H1 (cell line): ENCODE measurements at regions not wholly inside any gene's neighbourhood (a gene's known extent, or its start where the extent isn't known, plus 50 kb on each side); places are given as distances from the start of the nearest gene placed in this dataset.

Experiments used
- CTCF ChIA-PET: fragments of 300-600 bp; sonication (Branson Sonifier 250); formaldehyde crosslinking; loops from one replicate; lab custom pipeline; 2021; ENCODE audit not compliant: partially characterized antibody; lab: Charles Lee
- POLR2A ChIA-PET: fragments of 300-600 bp; sonication (Branson Sonifier 250); formaldehyde crosslinking; loops from one replicate; lab custom pipeline; 2021; ENCODE audit warnings: inconsistent platforms; ENCODE audit not compliant: partially characterized antibody; lab: Charles Lee
- DNase-seq, 2 experiments: peaks; one replicate each; pipeline versions ENCODE4 v3.0.0 to v3.0.0-alpha.2; 2010 to 2022; ENCODE audit warnings: low spot score in 2 of 2, low read depth in 1 of 2, mixed read lengths in 1 of 2
- FAIRE-seq: peaks from 2 replicates; lab custom pipeline; 2011; peaks lifted over from hg19 to GRCh38; lab: Jason Lieb, UNC
- H2AFZ ChIP-seq: 2 replicates; pipeline ENCODE4 v1.8.1; 2012; ENCODE audit warnings: low read length, inconsistent platforms
- H2AK5ac ChIP-seq: 2 replicates; pipeline ENCODE4 v1.6.1; 2013; ENCODE audit warnings: low read depth, low read length
- H2BK120ac ChIP-seq: replicated peaks from 2 replicates; pipeline ENCODE3; 2013; ENCODE audit warnings: low read depth, low read length, inconsistent platforms
- H2BK12ac ChIP-seq: 2 replicates; pipeline ENCODE4 v1.6.1; 2013; ENCODE audit warnings: low read depth, low read length
- H2BK15ac ChIP-seq: 2 replicates; pipeline ENCODE4 v1.6.1; 2013; ENCODE audit warnings: low read length
- H2BK20ac ChIP-seq: 2 replicates; pipeline ENCODE4 v1.6.1; 2013; ENCODE audit warnings: low read length
- H2BK5ac ChIP-seq: 2 replicates; pipeline ENCODE4 v1.6.1; 2013; ENCODE audit warnings: low read depth, low read length
- H3K14ac ChIP-seq: 2 replicates; pipeline ENCODE4 v1.6.1; 2013; ENCODE audit warnings: inconsistent platforms; ENCODE audit not compliant: insufficient read length
- H3K18ac ChIP-seq: 2 replicates; pipeline ENCODE4 v1.6.1; 2013; ENCODE audit warnings: low read length; ENCODE audit errors: extremely low read depth
- H3K23ac ChIP-seq: 2 replicates; pipeline ENCODE4 v1.6.1; 2013; ENCODE audit warnings: inconsistent platforms; ENCODE audit not compliant: insufficient read length
- H3K23me2 ChIP-seq: 2 replicates; pipeline ENCODE4 v1.6.1; 2013; ENCODE audit warnings: low read depth, low read length
- H3K27ac ChIP-seq: 2 replicates; pipeline ENCODE4 v1.6.1; 2011; ENCODE audit warnings: low read depth, low read length, inconsistent platforms
- H3K27me3 ChIP-seq, 4 experiments: replicated peaks in 1 of 4; 1 replicate in 1 of 4; 2 replicates in 3 of 4; pipeline versions ENCODE4 v1.6.1 to v1.8.1; 2011 to 2013; ENCODE audit warnings: low read length in 3 of 4, mild to moderate bottlenecking in 3 of 4, inconsistent platforms in 2 of 4, mixed read lengths in 2 of 4, moderate library complexity in 1 of 4; ENCODE audit not compliant: control insufficient read depth in 3 of 4, insufficient read depth in 3 of 4; ENCODE audit errors: extremely low read depth in 1 of 4
- H3K36me3 ChIP-seq, 4 experiments: 2 replicates each; pipeline versions ENCODE4 v1.6.1 to v1.8.1; 2011 to 2013; ENCODE audit warnings: mild to moderate bottlenecking in 4 of 4, low read length in 3 of 4, moderate library complexity in 2 of 4, control low read depth in 1 of 4, inconsistent platforms in 1 of 4; ENCODE audit not compliant: insufficient read depth in 4 of 4, control insufficient read depth in 2 of 4
- H3K4ac ChIP-seq: replicated peaks from 2 replicates; pipeline ENCODE3; 2013; ENCODE audit warnings: low read length, low read depth, mixed read lengths, inconsistent platforms; ENCODE audit not compliant: insufficient read length
- H3K4me1 ChIP-seq, 4 experiments: replicated peaks in 1 of 4; 1 replicate in 1 of 4; 2 replicates in 3 of 4; pipeline versions ENCODE4 v1.6.1 to v1.8.1; 2011 to 2013; ENCODE audit warnings: low read length in 3 of 4, inconsistent platforms in 2 of 4, mixed read lengths in 1 of 4; ENCODE audit not compliant: insufficient read depth in 4 of 4, control insufficient read depth in 3 of 4
- H3K4me2 ChIP-seq, 2 experiments: 2 replicates each; pipeline versions ENCODE4 v1.6.1 to v1.8.1; 2011 to 2013; ENCODE audit warnings: low read depth in 2 of 2, low read length in 2 of 2, control low read depth in 1 of 2, inconsistent platforms in 1 of 2, mild to moderate bottlenecking in 1 of 2; ENCODE audit not compliant: insufficient read depth in 1 of 2
- H3K4me3 ChIP-seq, 4 experiments: fragments of 200-600, 300-600 bp in 1 of 4; sonication (generic), shearing (Covaris generic), sonication (Bioruptor Twin) in 1 of 4; 2 replicates each; pipeline versions ENCODE4 v1.5.1 to v1.8.1; 2011 to 2016; ENCODE audit warnings: low read length in 4 of 4, low read depth in 3 of 4, control low read depth in 2 of 4, inconsistent platforms in 2 of 4, mild to moderate bottlenecking in 2 of 4, mixed read lengths in 1 of 4, moderate library complexity in 1 of 4; ENCODE audit not compliant: insufficient read depth in 2 of 4; ENCODE audit errors: extremely low read depth in 1 of 4
- H3K56ac ChIP-seq: replicated peaks from 2 replicates; pipeline ENCODE3; 2013; ENCODE audit warnings: low read depth, mild to moderate bottlenecking, mixed read lengths, low read length, inconsistent platforms; ENCODE audit not compliant: insufficient read length
- H3K79me1 ChIP-seq: 2 replicates; pipeline ENCODE4 v1.6.1; 2013; ENCODE audit warnings: low read depth, low read length, control low read depth
- H3K79me2 ChIP-seq, 2 experiments: 2 replicates each; pipeline versions ENCODE4 v1.6.1 to v1.8.1; 2012 to 2013; ENCODE audit warnings: low read length in 2 of 2, mild to moderate bottlenecking in 2 of 2, inconsistent platforms in 1 of 2; ENCODE audit not compliant: insufficient read depth in 2 of 2, control insufficient read depth in 1 of 2
- H3K9ac ChIP-seq, 4 experiments: replicated peaks in 1 of 4; 1 replicate in 1 of 4; 2 replicates in 3 of 4; pipeline versions ENCODE4 v1.6.1 to v1.8.1; 2011 to 2013; ENCODE audit warnings: low read depth in 3 of 4, low read length in 3 of 4, control low read depth in 2 of 4, mild to moderate bottlenecking in 2 of 4, moderate library complexity in 2 of 4, inconsistent platforms in 1 of 4; ENCODE audit errors: extremely low read depth in 1 of 4
- H3K9me3 ChIP-seq, 2 experiments: 2 replicates each; pipeline versions ENCODE4 v1.6.1 to v1.8.1; 2012 to 2013; ENCODE audit warnings: mild to moderate bottlenecking in 2 of 2, moderate library complexity in 2 of 2, control low read depth in 1 of 2, inconsistent platforms in 1 of 2, low read depth in 1 of 2, low read length in 1 of 2, mixed read lengths in 1 of 2; ENCODE audit not compliant: insufficient read depth in 2 of 2
- H4K20me1 ChIP-seq, 2 experiments: replicated peaks in 1 of 2; 2 replicates each; pipeline versions ENCODE3 to v1.8.1; 2011 to 2013; ENCODE audit warnings: inconsistent platforms in 2 of 2, low read length in 2 of 2, mild to moderate bottlenecking in 1 of 2; ENCODE audit not compliant: insufficient read depth in 2 of 2, control insufficient read depth in 1 of 2
- H4K5ac ChIP-seq: 2 replicates; pipeline ENCODE4 v1.6.1; 2013; ENCODE audit warnings: low read length, low read depth, mixed read lengths, inconsistent platforms; ENCODE audit not compliant: insufficient read length
- H4K8ac ChIP-seq: 2 replicates; pipeline ENCODE4 v1.8.0; 2013; ENCODE audit warnings: mild to moderate bottlenecking, moderate library complexity, low read length, inconsistent platforms; ENCODE audit not compliant: insufficient read depth; ENCODE audit errors: extremely low read depth
- H4K91ac ChIP-seq: replicated peaks from 2 replicates; pipeline ENCODE3; 2013; ENCODE audit warnings: low read length, mixed read lengths, inconsistent platforms; ENCODE audit not compliant: insufficient read length
- ASH2L ChIP-seq: fragments of 200-600, 300-600 bp; sonication (generic); IDR thresholded peaks from one replicate; pipeline ENCODE4 v1.7.1; 2017; ENCODE audit warnings: low read length
- CEBPB ChIP-seq: IDR thresholded peaks from 2 replicates; pipeline ENCODE4 v1.6.1; 2012; ENCODE audit warnings: low read depth, low read length
- POLR2A ChIP-seq, 2 experiments: IDR thresholded peaks; 1 replicate in 1 of 2; 2 replicates in 1 of 2; pipeline ENCODE4 v1.6.1; 2011; ENCODE audit warnings: low read depth in 2 of 2, low read length in 2 of 2, mild to moderate bottlenecking in 2 of 2; ENCODE audit errors: control extremely low read depth in 1 of 2
- SIN3A ChIP-seq, 2 experiments: IDR thresholded peaks in 1 of 2; conservative IDR thresholded peaks in 1 of 2; 2 replicates each; pipeline ENCODE4 v1.6.1; 2011 to 2012; ENCODE audit warnings: low read length in 2 of 2, improper control_type of control experiment in 1 of 2, low read depth in 1 of 2, mild to moderate bottlenecking in 1 of 2
- SP2 ChIP-seq: IDR thresholded peaks from 2 replicates; pipeline ENCODE4 v1.6.1; 2012; ENCODE audit warnings: mild to moderate bottlenecking, low read length, inconsistent platforms
- SUZ12 ChIP-seq: fragments of 200-600 bp; sonication (generic); IDR thresholded peaks from 2 replicates; pipeline ENCODE4 v1.6.1; 2012; ENCODE audit warnings: mild to moderate bottlenecking, inconsistent platforms, low read length, moderate library complexity, mixed read lengths
- WGBS, 2 experiments: shearing (Covaris generic) in 1 of 2; methylation state at CpG; one replicate each; pipeline versions ENCODE4 v1.1.6 to v1.1.7; 2013 to 2015; ENCODE audit warnings: low lambda C conversion rate in 2 of 2, mixed read lengths in 2 of 2, inconsistent platforms in 1 of 2, low coverage in 1 of 2, missing lambda C conversion rate in 1 of 2; ENCODE audit not compliant: insufficient replicate concordance in 2 of 2, insufficient coverage in 1 of 2, insufficient read length in 1 of 2; ENCODE audit errors: extremely low coverage in 1 of 2, missing lambda C conversion rate in 1 of 2; 5-methylcytosine and 5-hydroxymethylcytosine counted together
- TF ChIP-seq, protein P1 (sequence below): IDR thresholded peaks from 2 replicates; pipeline ENCODE4 v1.6.1; 2012; ENCODE audit warnings: inconsistent platforms
- TF ChIP-seq, protein P2 (sequence below): IDR thresholded peaks from 2 replicates; pipeline ENCODE4 v1.6.1; 2011; ENCODE audit warnings: low read depth, mild to moderate bottlenecking, low read length; ENCODE audit not compliant: insufficient read depth

DNA sequence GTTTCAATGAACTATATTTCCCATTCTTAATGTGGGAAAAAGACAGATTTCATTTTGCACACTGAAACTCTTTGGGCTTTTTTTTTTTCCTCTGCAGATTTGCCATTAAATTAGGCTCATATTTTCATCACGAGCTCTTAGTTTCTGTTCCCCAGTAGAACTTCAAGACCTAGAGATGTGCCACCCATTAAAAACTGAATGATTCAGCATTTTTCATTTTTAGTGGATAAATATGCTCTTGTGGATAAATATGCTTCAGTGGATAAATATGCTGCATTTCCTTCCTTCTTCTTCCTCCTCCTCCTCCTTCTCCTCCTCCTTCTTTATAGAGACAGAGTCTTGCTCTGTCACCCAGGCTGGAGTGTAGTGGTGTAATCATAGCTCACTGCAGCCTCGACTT is 322.4 kb upstream of the PRKX start:
- Histone ChIP-seq H4K91ac (no peak overlapping the region), H2BK20ac (no peak overlapping the region), H3K79me1 (no peaks in the 10 kb centered on the region), H2BK5ac (no peak overlapping the region), H3K56ac (no peak overlapping the region), H3K23ac (no peak overlapping the region), H3K14ac (no peak overlapping the region), H3K18ac (no peak overlapping the region), H3K4me2 (no peak overlapping the region), H3K4me3 (no peak overlapping the region), H3K4me1 (no peaks in the 10 kb centered on the region), H4K8ac (no peak overlapping the region), H2AFZ (no peak overlapping the region), H3K36me3 (no peaks in the 10 kb centered on the region), H3K9me3 (no peaks in the 10 kb centered on the region), H4K20me1 (no peaks in the 10 kb centered on the region), H3K23me2 (no peaks in the 10 kb centered on the region), H3K79me2 (no peaks in the 10 kb centered on the region), H2AK5ac (no peak overlapping the region), H2BK12ac (no peak overlapping the region), H3K4ac (no peak overlapping the region), H3K27me3 (no peaks in the 10 kb centered on the region), H2BK120ac (no peak overlapping the region), H3K9ac (no peak overlapping the region), H4K5ac (no peak overlapping the region), H3K27ac (no peak overlapping the region), H2BK15ac (no peak overlapping the region)
- DNase-seq (no peak), FAIRE-seq (no peak)
- CTCF ChIA-PET, result no interaction called here
- POLR2A ChIA-PET, result no interaction called here
- TF ChIP-seq, protein P1, sequence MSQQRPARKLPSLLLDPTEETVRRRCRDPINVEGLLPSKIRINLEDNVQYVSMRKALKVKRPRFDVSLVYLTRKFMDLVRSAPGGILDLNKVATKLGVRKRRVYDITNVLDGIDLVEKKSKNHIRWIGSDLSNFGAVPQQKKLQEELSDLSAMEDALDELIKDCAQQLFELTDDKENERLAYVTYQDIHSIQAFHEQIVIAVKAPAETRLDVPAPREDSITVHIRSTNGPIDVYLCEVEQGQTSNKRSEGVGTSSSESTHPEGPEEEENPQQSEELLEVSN, result no peak
- TF ChIP-seq SUZ12 (no peak), SIN3A (conservative IDR thresholded peaks at IDR 0.05 in 1 of 2, IDR thresholded peaks at IDR 0.05 in 1 of 2; ENCODE audit: low read depth in 1 of 2, low read length in 2 of 2) (no peak), POLR2A (IDR thresholded peaks at IDR 0.05; ENCODE audit: control extremely low read depth in 1 of 2, low read depth in 2 of 2, low read length in 2 of 2) (no peak), ASH2L (no peak), SP2 (no peak), CEBPB (no peak)
- TF ChIP-seq, protein P2, sequence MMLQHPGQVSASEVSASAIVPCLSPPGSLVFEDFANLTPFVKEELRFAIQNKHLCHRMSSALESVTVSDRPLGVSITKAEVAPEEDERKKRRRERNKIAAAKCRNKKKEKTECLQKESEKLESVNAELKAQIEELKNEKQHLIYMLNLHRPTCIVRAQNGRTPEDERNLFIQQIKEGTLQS, result no peak
- 94% methylated on average over 2 of the region's 2 CpGs; no CpG with 5 or more reads in 1 of the 2 experiments for WGBS, 2 experiments
